HEK293T (cell line): ENCODE measurements at regions not wholly inside any gene's neighbourhood (a gene's known extent, or its start where the extent isn't known, plus 50 kb on each side); places are given as distances from the start of the nearest gene placed in this dataset.

Source experiments
- BHLHE40 ChIP-seq: fragments of 450-650 bp; IDR thresholded peaks from 2 replicates; pipeline ENCODE4 v1.6.1; 2016; ENCODE audit warnings: mild to moderate bottlenecking, moderate library complexity, borderline replicate concordance
- ELF4 ChIP-seq: fragments of 450-650 bp; IDR thresholded peaks from 2 replicates; pipeline ENCODE4 v1.6.1; 2017; ENCODE audit warnings: antibody characterized with exemption

GRCh38 chr2:187959821-187960220 lies 331.9 kb upstream of the GULP1 start:
- TF ChIP-seq ELF4 (no peak), BHLHE40 (no peak)
